ENCODE measurements at regions not wholly inside any gene's neighbourhood (a gene's known extent, or its start where the extent isn't known, plus 50 kb on each side); places are given as distances from the start of the nearest gene placed in this dataset.

DNA sequence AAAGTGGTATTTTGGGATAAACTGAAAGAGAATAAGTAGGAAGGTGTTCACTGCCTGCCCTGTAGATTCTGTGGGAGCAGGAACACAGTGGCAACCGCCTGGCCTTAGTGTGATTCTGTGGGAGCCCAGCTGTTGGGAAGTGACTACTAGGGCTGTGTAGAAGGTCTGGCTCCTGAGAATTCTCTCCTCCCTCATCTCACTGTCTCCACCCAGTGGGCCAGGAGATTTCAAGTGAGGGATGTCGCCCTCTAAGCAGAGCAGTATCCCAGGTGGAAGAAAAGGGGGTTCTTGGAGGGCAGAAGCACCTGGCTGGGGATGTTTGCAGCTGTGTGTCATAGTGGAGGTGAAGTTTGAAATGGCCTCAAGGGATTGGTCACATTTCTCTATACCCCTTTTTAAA, 113.7 kb downstream of the TBC1D30 start:
- Histone ChIP-seq H3K27ac (ENCODE audit: low read length) (no peak overlapping the region), H3K4me1 (ENCODE audit: control insufficient read depth, insufficient read depth, low read length) (no peaks in the 10 kb centered on the region; the same call in 1 of the 2 replicates), H3K9me3 (ENCODE audit: control insufficient read depth, insufficient read depth, low read depth, low read length) (no peaks in the 10 kb centered on the region), H3K4me3 (ENCODE audit: low read depth in 2 of 2, low read length in 2 of 2) (no peak overlapping the region), H3K36me3 (ENCODE audit: control insufficient read depth, insufficient read depth, low read length) (no peaks in the 10 kb centered on the region), H3K27me3 (ENCODE audit: control insufficient read depth, insufficient read depth, low read length) (peaks cover 3% of the 10 kb centered on the region; the same call in 1 of the 2 replicates)
- TF ChIP-seq POLR2AphosphoS5 (IDR thresholded peaks at IDR 0.05; ENCODE audit: low read depth, low read length) (no peak), SIN3A (IDR thresholded peaks at IDR 0.05; ENCODE audit: borderline replicate concordance, insufficient read depth, low read depth, low read length) (no peak), TCF7L2 (IDR thresholded peaks at IDR 0.05; ENCODE audit: low read depth, low read length) (no peak)
- TF ChIP-seq, protein P1, sequence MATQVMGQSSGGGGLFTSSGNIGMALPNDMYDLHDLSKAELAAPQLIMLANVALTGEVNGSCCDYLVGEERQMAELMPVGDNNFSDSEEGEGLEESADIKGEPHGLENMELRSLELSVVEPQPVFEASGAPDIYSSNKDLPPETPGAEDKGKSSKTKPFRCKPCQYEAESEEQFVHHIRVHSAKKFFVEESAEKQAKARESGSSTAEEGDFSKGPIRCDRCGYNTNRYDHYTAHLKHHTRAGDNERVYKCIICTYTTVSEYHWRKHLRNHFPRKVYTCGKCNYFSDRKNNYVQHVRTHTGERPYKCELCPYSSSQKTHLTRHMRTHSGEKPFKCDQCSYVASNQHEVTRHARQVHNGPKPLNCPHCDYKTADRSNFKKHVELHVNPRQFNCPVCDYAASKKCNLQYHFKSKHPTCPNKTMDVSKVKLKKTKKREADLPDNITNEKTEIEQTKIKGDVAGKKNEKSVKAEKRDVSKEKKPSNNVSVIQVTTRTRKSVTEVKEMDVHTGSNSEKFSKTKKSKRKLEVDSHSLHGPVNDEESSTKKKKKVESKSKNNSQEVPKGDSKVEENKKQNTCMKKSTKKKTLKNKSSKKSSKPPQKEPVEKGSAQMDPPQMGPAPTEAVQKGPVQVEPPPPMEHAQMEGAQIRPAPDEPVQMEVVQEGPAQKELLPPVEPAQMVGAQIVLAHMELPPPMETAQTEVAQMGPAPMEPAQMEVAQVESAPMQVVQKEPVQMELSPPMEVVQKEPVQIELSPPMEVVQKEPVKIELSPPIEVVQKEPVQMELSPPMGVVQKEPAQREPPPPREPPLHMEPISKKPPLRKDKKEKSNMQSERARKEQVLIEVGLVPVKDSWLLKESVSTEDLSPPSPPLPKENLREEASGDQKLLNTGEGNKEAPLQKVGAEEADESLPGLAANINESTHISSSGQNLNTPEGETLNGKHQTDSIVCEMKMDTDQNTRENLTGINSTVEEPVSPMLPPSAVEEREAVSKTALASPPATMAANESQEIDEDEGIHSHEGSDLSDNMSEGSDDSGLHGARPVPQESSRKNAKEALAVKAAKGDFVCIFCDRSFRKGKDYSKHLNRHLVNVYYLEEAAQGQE (IDR thresholded peaks at IDR 0.05; ENCODE audit: insufficient read depth in 1 of 2, low read depth in 2 of 2, low read length in 1 of 2), result no peak
- TF ChIP-seq, protein P2, sequence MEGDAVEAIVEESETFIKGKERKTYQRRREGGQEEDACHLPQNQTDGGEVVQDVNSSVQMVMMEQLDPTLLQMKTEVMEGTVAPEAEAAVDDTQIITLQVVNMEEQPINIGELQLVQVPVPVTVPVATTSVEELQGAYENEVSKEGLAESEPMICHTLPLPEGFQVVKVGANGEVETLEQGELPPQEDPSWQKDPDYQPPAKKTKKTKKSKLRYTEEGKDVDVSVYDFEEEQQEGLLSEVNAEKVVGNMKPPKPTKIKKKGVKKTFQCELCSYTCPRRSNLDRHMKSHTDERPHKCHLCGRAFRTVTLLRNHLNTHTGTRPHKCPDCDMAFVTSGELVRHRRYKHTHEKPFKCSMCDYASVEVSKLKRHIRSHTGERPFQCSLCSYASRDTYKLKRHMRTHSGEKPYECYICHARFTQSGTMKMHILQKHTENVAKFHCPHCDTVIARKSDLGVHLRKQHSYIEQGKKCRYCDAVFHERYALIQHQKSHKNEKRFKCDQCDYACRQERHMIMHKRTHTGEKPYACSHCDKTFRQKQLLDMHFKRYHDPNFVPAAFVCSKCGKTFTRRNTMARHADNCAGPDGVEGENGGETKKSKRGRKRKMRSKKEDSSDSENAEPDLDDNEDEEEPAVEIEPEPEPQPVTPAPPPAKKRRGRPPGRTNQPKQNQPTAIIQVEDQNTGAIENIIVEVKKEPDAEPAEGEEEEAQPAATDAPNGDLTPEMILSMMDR (IDR thresholded peaks at IDR 0.05), result no peak
- intact Hi-C loops (cut with micrococcal nuclease; ENCODE audit: unreplicated experiment), result no loop called here
- DNase-seq (ENCODE audit: low read depth, low spot score) (no peak), ATAC-seq (no peak)
- no TSS peak for BruUV-seq (replicated peaks)
- CTCF ChIA-PET, result no interaction called here
- POLR2A ChIA-PET, result no interaction called here
- in situ Hi-C loops (cut with HindIII; ENCODE audit: low pct_unique_long_range_greater_than_20kb, low sequenced_read_pairs), result no loop called here

DNA sequence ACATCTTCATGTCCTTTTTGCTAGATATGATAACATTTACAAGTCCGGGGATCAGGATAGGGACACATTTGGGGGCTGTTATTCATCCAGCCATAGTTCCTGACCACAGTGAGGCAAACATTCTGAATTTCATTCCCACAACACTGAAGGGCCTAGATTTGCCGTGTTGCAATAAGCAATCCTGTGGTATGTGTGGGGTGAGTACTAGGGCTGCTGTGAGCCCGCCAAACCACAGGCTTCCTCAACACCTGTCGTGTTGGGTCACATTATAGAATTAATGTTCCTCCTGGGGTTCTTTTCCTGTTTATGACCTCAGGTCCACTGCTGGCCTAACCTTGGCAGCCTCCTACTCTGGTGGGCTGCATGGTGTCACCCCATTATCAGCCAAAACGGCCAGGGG, 119.2 kb downstream of the TBC1D30 start:
- intact Hi-C loops (cut with micrococcal nuclease; ENCODE audit: unreplicated experiment) (no loop called here), in situ Hi-C loops (cut with HindIII; ENCODE audit: low pct_unique_long_range_greater_than_20kb, low sequenced_read_pairs) (no loop called here)
- ChIA-PET POLR2A (no interaction called here), CTCF (no interaction called here)
- no peak overlapping the region for H3K27ac ChIP-seq (ENCODE audit: low read length)
- ATAC-seq (no peak), DNase-seq (ENCODE audit: low read depth, low spot score) (no peak)
- H3K36me3 ChIP-seq (ENCODE audit: control insufficient read depth, insufficient read depth, low read length), result no peaks in the 10 kb centered on the region
- H3K4me3 ChIP-seq (ENCODE audit: low read depth in 2 of 2, low read length in 2 of 2), result no peak overlapping the region
- TF ChIP-seq SIN3A (IDR thresholded peaks at IDR 0.05; ENCODE audit: borderline replicate concordance, insufficient read depth, low read depth, low read length) (no peak), POLR2AphosphoS5 (IDR thresholded peaks at IDR 0.05; ENCODE audit: low read depth, low read length) (no peak), TCF7L2 (IDR thresholded peaks at IDR 0.05; ENCODE audit: low read depth, low read length) (no peak)
- TF ChIP-seq, protein P2 (IDR thresholded peaks at IDR 0.05), result no peak
- TF ChIP-seq, protein P1 (IDR thresholded peaks at IDR 0.05; ENCODE audit: insufficient read depth in 1 of 2, low read depth in 2 of 2, low read length in 1 of 2), result no peak
- BruUV-seq (replicated peaks), result no TSS peak
- H3K27me3 ChIP-seq (ENCODE audit: control insufficient read depth, insufficient read depth, low read length), result 0 out of 2 replicates have a peak, but pooled peaks cover 3% of the 10 kb centered on the region
- no peaks in the 10 kb centered on the region; the same call in 1 of the 2 replicates for H3K4me1 ChIP-seq (ENCODE audit: control insufficient read depth, insufficient read depth, low read length)
- H3K9me3 ChIP-seq (ENCODE audit: control insufficient read depth, insufficient read depth, low read depth, low read length), result no peaks in the 10 kb centered on the region
